Germinal center (tissue), 1 donor: ENCODE measurements at regions not wholly inside any gene's neighbourhood (a gene's known extent, or its start where the extent isn't known, plus 50 kb on each side); places are given as distances from the start of the nearest gene placed in this dataset.

Source experiments
- DNase-seq: peaks from one replicate; pipeline ENCODE4 v3.0.0; 2012; ENCODE audit warnings: mixed read lengths, low spot score

DNA sequence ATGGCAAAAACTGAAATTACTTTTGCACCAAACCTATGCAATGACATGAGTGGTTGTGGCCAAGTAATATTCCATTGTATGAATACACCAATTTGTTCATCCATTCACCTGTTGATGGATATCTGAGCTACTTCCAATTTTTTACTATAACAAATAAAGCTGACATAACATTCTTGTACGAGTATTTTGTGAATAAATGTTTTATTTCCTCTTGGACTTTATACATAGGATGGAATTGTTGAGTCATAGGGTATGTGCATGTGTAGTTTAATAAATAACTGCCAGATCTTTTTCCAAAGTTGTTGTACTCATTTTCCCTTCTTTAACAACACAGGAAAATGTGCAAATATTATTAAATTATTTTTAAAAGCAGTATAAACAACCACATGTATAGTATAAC, 146.1 kb upstream of the ZNF462 start:
- no peak for DNase-seq

- DNase-seq: no peak
Measured at GRCh38 chr9:106717686-106718085, 145.3 kb upstream of the ZNF462 start.

GRCh38 chr9:106718936-106719335, 144.0 kb upstream of the ZNF462 start:
- no peak for DNase-seq

DNA sequence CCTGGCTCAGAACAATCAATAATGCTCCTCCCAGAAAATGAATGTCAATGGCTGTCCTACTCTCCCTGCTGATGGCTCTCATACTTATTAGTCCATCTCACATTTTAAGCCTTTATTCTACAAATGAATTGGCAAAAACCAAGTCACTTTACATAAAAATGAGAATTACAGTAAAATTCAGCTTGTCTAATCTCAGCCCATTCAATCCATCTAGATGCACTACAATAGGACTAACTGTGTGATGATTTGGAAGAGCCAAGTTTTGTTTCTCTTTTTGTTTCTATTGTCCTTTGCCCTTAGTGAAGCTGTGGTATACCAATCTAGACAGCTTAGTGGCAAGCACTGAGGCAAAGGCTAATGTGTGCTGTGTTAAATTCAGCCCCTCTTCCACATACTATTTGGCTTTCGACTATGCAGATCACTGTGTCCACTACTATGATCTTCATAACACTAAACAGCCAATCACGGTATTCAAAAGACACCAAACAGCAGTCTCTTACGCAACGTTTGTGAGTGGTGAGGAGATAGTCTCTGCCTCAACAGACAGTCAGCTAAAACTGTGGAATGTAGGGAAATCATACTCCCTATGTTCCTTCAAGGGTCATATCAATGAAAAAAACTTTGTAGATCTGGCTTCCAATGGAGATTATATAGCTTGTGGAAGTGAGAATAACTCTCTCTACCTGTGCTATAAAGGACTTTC, 140.8 kb upstream of the ZNF462 start:
- no peak for DNase-seq

DNA sequence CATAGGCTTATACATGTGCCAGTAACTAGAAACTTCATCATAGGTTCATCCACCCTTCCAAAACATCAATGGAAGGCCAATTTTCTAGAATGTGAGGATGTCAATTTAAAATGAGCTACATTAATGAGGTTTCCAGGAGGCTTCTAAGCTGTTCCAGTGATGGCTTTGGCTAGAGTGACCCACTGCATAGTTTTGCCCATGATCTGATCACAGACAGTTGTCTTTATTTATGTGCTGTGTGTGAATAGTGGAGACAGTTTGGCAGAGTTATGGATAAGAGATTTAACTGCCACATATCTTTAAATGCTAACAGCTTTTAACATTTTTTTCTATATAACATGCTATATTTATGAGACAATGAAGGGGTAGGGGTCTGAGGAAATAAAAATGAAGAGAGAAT, 139.0 kb upstream of the ZNF462 start:
- DNase-seq: no peak

DNA sequence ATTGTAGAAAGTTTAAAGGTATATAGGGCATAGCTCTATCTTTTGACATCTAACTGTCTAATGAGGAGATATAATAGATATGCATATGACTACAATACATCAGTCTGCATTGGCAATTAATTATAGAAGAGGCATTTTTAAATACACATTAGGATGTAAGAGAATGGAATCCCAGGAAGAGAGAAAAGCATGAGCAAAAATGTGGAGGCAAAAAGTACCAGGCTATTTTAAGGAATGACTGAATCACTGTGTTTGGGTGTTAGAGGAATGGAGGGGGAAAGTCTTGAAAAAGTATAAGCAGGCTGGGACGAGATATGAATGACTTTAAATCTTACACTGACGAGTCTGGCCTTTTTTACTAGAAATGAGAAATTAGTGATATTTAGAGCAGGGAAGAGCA, 138.4 kb upstream of the ZNF462 start:
- DNase-seq: no peak

GRCh38 chr9:106726070-106726815, 136.7 kb upstream of the ZNF462 start:
- DNase-seq: no peak

DNA sequence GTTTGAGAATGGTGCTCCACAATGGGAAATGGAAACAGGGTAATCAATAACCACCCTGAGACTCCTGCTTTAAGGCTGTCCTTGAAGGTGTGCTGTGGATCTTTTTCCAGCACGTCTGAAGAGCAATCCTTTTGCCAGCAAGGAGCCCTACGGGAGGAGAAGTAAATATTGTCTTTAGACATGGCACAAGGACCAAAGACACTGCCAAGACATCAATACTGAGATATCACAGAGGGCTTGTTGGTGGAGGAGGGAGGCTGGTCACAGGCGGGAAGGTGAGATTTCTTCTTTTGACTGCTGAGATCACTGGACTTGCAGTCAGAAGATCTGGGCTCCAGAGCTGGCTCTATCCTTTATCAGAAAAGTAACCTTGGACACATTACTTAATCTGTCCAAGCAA, 135.0 kb upstream of the ZNF462 start:
- no peak for DNase-seq

GRCh38 chr9:106728860-106729259, 134.1 kb upstream of the ZNF462 start:
- DNase-seq: no peak

DNA sequence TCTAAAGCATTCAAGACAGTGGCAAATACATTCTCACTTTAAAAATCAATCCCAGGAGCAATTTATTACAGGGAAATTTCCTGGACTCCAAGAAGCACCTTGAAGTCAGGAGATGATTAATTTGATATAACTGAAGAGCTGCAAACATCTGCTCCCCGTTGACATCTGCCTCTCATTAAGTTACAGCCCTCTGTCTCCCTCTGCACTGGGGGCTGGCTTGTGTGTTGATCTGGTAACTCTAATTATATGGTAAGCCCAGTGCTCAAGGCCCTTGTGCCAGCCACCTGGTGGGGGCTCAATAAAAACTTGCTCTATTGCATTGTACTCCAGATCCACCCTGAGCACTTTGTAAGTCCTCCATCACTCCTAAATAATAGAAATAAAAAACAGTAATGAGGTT, 131.1 kb upstream of the ZNF462 start:
- no peak for DNase-seq

- no peak for DNase-seq
Measured at GRCh38 chr9:106733828-106734380, 129.1 kb upstream of the ZNF462 start.

DNA sequence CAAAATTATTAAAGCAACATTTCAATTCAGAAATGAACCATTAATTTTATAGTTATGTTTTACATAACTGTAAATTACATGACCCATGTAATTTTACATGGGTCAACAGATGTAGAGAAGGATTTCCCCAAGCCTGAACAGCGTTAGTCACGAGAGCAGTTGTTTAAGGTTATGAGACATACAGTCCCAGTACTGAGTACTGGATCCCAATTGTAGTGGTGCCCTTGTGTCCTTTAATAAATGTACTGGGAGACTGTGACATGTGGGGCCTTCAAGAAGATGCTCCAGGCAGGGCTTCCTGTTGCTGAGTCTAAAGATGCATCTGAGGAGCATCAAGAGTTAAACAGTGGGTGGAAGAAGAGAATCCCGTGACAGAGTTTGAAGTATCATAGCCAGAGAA, 125.5 kb upstream of the ZNF462 start:
- no peak for DNase-seq

GRCh38 chr9:106738109-106738508, 124.9 kb upstream of the ZNF462 start:
- DNase-seq: no peak

DNA sequence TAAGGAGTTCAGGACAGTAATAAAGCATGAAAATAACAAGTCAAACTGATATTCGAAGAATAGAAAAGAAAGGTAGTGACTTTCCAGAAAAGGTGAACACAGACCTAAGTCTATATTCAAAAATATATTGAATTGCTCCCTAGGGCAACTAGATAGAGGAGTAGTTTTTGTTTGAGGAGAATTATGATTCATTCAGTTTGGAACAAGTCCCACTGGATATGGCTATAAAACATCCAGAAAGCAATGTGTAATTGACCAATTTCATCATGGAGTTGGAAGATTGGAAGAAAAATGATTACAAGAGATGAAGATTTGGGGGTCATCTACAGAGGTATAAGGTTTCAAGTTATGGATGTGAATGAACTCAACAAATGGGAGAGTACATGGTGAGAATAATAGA, 117.5 kb upstream of the ZNF462 start:
- DNase-seq: no peak

DNA sequence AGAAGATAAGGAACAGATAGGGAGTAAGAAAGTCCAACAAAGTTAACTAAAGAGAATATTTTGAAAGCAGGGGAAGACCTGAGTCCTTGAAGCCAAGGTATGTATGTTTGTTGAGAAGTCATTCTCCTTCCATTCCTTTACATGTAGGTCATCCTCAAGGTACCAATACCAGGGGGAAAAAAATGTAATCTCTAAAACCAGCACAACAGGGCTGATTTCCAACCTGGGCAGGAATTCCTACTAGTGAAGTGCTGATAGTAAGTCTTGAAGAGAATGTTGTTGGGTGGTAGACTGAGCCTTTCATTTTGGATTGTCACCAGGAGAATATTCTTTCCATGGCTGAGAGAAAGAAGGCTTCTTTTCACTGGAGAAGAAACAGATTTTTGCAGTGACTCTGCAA, 117.1 kb upstream of the ZNF462 start:
- DNase-seq: no peak

DNA sequence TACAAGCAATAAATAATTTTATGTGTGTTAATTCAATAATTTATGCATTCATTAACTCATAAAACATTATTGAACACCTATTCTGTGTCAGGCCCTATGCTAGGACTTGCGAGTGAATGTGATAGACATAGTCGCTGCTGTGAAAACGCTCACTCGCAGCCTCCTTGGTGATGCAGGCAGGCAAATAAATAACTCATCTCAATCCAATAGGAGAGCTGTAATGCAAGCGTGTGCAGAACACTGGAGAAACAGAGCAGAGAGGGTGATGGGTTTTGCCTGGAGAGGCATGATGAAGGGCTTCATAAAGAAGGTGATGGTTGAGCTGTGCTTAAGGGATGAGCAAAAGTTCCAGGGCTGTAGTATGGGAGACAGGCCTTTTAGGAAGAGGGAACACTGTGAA, 111.3 kb upstream of the ZNF462 start:
- DNase-seq: no peak

DNA sequence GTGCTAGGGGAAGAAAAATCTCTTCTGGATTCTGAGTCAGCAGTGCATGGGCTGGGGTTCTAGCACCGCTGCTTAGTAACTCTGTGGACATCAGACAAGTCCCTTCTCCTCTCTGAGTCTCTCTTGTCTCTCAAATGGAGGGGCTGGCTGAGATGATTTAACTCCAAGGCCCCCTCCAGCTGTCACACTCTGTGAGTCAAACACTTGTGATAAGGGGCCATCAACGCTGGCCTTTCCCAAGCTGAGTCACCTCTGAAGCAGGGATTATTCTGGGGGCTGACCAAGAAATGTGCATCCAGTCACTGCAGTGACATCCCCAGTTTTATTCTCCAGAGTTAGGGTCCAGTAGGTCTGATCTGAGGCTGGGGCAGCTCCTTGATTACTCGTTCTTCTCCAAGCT, 110.4 kb upstream of the ZNF462 start:
- DNase-seq: no peak

GRCh38 chr9:106753155-106753671, 109.8 kb upstream of the ZNF462 start:
- peak; percentile 2 for DNase-seq

DNA sequence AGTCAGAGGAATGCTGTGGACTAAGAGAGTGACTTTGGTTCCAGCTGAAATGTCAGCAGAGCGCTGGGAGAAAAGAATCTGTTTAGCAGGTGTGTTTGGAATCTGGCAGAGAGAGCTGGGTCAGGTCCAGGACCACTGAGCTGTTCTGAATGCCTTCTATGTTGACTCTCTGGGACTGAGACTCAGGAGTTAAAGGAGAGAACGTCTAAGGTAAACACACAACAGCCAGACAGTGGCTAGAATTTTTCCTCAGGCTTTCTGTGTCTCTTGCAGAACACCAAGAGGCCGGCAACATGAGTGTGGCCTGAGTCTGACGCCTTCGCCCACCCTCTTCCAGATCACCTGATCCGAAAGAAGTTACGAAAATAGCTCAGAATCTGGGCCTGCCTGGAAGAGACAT, 107.2 kb upstream of the ZNF462 start:
- no peak for DNase-seq

- DNase-seq: no peak
Measured at GRCh38 chr9:106757514-106757913, 105.5 kb upstream of the ZNF462 start.

DNA sequence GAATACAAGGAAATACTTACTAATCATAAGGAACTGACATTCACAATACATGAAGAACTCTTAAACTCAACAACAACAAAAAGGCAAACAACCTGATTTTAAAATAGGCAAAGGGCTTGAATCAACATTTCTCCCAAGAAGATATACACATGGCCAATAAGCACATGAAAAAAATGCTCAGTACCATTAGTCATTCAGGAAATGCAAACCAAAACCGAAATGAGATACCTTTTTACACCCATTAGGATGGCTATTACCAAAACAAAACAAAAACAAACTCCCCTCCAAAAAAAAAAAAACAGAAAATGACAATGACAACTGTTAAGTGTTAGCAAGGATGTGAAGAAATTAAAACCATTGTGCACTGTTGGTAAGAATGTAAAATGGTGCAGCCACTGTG, 104.1 kb upstream of the ZNF462 start:
- DNase-seq: no peak

DNA sequence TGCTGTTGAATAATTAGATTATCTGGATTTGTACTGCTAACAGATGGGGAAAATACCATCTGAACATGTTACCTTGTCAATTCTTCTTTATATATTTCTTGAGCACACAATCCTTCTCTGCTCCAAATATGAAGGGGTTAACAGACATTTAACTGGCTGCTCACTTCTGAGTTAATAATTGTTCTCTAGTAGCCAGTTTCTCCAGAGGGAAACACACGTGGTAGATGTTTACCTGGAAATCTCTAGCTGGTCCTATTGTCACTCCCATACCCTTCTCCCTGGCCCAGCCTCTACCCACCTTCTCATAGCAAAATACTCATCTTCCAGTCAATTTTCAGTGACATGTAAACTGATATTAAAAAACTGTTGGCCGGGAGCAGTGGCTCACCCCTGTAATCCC, 101.5 kb upstream of the ZNF462 start:
- no peak for DNase-seq

DNA sequence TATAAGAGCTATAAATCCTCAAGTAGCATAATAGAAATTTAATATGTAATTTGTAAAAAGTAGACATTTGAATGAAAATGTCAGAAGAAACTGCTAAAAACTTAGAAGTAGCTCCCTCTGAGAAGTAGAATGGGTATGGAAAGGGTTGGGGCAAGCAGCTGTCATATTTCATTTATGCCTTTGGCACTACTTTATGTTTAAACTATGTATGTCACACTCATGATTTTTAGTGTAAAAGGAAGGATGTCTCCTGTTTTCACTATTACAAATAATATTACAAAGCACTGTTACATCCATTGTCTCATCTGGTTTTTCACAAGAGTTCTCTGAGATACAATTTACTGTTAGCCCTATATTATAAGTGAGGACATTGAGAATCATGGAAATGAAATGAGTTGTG, 96.3 kb upstream of the ZNF462 start:
- DNase-seq: no peak
